Femur (tissue), 1 donor: ENCODE measurements at regions not wholly inside any gene's neighbourhood (a gene's known extent, or its start where the extent isn't known, plus 50 kb on each side); places are given as distances from the start of the nearest gene placed in this dataset.
"Not testable (repeated sequence)": the region's sequence is repeated elsewhere in the genome, so short reads cannot be mapped to it uniquely, and the experiment has no call there.

Experiments used
- DNase-seq: peaks from one replicate; pipeline ENCODE4 v3.0.0-alpha.2; 2017

GRCh38 chr13:71382285-71382684 is 484.7 kb downstream of the DACH1 start:
- DNase-seq, result no peak

- no peak for DNase-seq
Observed at GRCh38 chr13:71380191-71380590, 486.8 kb downstream of the DACH1 start.

- no peak for DNase-seq
Observed at GRCh38 chr13:71378961-71379905, 487.8 kb downstream of the DACH1 start.

- no peak for DNase-seq
Observed at GRCh38 chr13:71374471-71375049, 492.4 kb downstream of the DACH1 start.

- DNase-seq, result no peak
Observed at GRCh38 chr13:71368336-71368735, 498.7 kb downstream of the DACH1 start.

GRCh38 chr13:71360041-71360440 is 507.0 kb downstream of the DACH1 start:
- DNase-seq, result no peak

- DNase-seq, result no peak
Observed at GRCh38 chr13:71359641-71360040, 507.4 kb downstream of the DACH1 start.

- DNase-seq, result no peak
Observed at GRCh38 chr13:71358218-71358617, 508.8 kb downstream of the DACH1 start.

- no peak for DNase-seq
Observed at GRCh38 chr13:71355010-71355409, 512.0 kb downstream of the DACH1 start.

GRCh38 chr13:71350886-71351285 is 516.1 kb downstream of the DACH1 start:
- no peak for DNase-seq

- DNase-seq, result not testable (repeated sequence)
Observed at GRCh38 chr13:71345856-71346255, 521.1 kb downstream of the DACH1 start.

- no peak for DNase-seq
Observed at GRCh38 chr13:71339736-71340135, 527.3 kb downstream of the DACH1 start.

- no peak for DNase-seq
Observed at GRCh38 chr13:71339005-71339404, 528.0 kb downstream of the DACH1 start.

GRCh38 chr13:71338070-71338469 is 528.9 kb downstream of the DACH1 start:
- DNase-seq, result no peak

- no peak for DNase-seq
Observed at GRCh38 chr13:71327266-71327665, 539.7 kb downstream of the DACH1 start.

GRCh38 chr13:71325556-71325955 is 541.4 kb downstream of the DACH1 start:
- DNase-seq, result no peak

- no peak for DNase-seq
Observed at GRCh38 chr13:71323266-71323665, 543.7 kb downstream of the DACH1 start.

GRCh38 chr13:71320452-71320851 is 546.6 kb downstream of the DACH1 start:
- DNase-seq, result no peak

- no peak for DNase-seq
Observed at GRCh38 chr13:71316792-71317363, 550.1 kb downstream of the DACH1 start.

- no peak for DNase-seq
Observed at GRCh38 chr13:71312923-71313322, 554.1 kb downstream of the DACH1 start.

GRCh38 chr13:71309905-71310304 is 557.1 kb downstream of the DACH1 start:
- DNase-seq, result no peak

GRCh38 chr13:71306821-71307220 is 560.2 kb downstream of the DACH1 start:
- DNase-seq, result no peak

GRCh38 chr13:71304861-71305260 is 562.1 kb downstream of the DACH1 start:
- no peak for DNase-seq

- DNase-seq, result no peak
Observed at GRCh38 chr13:71303144-71303543, 563.9 kb downstream of the DACH1 start.
